ENCODE measurements at regions not wholly inside any gene's neighbourhood (a gene's known extent, or its start where the extent isn't known, plus 50 kb on each side); places are given as distances from the start of the nearest gene placed in this dataset.

DNA sequence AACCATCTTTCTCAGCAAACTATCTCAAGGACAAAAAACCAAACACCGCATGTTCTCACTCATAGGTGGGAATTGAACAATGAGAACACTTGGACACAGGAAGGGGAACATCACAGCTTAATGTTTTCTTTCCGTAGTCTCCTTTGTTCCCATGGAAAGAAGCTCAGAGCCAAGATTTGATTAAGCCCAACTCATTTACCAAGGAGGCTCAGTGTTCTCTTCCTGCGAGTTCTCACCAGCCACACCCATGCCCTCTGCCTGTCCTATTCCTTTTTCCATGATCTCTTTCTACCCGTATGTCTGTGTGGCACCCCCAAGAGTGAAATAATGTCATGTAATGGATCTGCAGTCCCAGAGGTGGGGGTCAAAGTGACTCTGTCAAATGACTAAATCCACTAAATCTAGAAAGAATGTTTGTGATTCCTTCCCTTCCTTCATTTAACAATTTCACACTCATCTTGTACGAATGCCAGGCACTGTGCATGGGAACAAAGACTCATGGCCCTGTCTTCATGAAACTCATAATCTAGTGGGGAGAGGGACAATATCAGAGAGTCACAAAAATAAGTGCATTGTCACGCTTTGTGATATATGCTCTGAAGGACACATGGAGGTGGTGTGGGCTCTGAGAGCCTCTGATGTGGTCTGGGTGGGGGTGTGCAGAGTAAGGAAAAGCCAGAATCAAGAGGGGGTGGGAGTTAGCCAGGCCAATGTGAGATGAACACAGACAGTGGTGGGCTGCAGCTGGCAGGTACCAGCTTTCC is 292.1 kb downstream of the CDC5L start:
- no peak overlapping the region for H3K4me2 ChIP-seq (ENCODE audit: low read length)
- no peak overlapping the region for H3K9ac ChIP-seq (ENCODE audit: low read length)
- no peak for TF ChIP-seq TAF1 (IDR thresholded peaks at IDR 0.05; ENCODE audit: low read depth)
- no peak for TF ChIP-seq SMC3 (conservative IDR thresholded peaks at IDR 0.05; ENCODE audit: poor library complexity)
- TF ChIP-seq, protein P1, sequence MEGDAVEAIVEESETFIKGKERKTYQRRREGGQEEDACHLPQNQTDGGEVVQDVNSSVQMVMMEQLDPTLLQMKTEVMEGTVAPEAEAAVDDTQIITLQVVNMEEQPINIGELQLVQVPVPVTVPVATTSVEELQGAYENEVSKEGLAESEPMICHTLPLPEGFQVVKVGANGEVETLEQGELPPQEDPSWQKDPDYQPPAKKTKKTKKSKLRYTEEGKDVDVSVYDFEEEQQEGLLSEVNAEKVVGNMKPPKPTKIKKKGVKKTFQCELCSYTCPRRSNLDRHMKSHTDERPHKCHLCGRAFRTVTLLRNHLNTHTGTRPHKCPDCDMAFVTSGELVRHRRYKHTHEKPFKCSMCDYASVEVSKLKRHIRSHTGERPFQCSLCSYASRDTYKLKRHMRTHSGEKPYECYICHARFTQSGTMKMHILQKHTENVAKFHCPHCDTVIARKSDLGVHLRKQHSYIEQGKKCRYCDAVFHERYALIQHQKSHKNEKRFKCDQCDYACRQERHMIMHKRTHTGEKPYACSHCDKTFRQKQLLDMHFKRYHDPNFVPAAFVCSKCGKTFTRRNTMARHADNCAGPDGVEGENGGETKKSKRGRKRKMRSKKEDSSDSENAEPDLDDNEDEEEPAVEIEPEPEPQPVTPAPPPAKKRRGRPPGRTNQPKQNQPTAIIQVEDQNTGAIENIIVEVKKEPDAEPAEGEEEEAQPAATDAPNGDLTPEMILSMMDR (IDR thresholded peaks at IDR 0.05; ENCODE audit: poor library complexity, severe bottlenecking) = no peak
- TF ChIP-seq EP300 (conservative IDR thresholded peaks at IDR 0.05; ENCODE audit: poor library complexity, severe bottlenecking) = no peak
- no peak for TF ChIP-seq EZH2 (IDR thresholded peaks at IDR 0.05; ENCODE audit: borderline replicate concordance, insufficient read depth, low read length, poor library complexity, severe bottlenecking)
- TF ChIP-seq, protein P2, sequence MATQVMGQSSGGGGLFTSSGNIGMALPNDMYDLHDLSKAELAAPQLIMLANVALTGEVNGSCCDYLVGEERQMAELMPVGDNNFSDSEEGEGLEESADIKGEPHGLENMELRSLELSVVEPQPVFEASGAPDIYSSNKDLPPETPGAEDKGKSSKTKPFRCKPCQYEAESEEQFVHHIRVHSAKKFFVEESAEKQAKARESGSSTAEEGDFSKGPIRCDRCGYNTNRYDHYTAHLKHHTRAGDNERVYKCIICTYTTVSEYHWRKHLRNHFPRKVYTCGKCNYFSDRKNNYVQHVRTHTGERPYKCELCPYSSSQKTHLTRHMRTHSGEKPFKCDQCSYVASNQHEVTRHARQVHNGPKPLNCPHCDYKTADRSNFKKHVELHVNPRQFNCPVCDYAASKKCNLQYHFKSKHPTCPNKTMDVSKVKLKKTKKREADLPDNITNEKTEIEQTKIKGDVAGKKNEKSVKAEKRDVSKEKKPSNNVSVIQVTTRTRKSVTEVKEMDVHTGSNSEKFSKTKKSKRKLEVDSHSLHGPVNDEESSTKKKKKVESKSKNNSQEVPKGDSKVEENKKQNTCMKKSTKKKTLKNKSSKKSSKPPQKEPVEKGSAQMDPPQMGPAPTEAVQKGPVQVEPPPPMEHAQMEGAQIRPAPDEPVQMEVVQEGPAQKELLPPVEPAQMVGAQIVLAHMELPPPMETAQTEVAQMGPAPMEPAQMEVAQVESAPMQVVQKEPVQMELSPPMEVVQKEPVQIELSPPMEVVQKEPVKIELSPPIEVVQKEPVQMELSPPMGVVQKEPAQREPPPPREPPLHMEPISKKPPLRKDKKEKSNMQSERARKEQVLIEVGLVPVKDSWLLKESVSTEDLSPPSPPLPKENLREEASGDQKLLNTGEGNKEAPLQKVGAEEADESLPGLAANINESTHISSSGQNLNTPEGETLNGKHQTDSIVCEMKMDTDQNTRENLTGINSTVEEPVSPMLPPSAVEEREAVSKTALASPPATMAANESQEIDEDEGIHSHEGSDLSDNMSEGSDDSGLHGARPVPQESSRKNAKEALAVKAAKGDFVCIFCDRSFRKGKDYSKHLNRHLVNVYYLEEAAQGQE (IDR thresholded peaks at IDR 0.05; ENCODE audit: borderline replicate concordance) = no peak
- no peak overlapping the region for H3K27ac ChIP-seq (ENCODE audit: low read length)
- H3K4me3 ChIP-seq (ENCODE audit: low read length) = no peak overlapping the region
- H3K36me3 ChIP-seq (ENCODE audit: insufficient read depth, low read length) = no peaks in the 10 kb centered on the region
- H3K9me2 ChIP-seq (ENCODE audit: insufficient read depth, low read length) = no peaks in the 10 kb centered on the region
- H3F3A ChIP-seq (ENCODE audit: insufficient read depth, low read length, poor library complexity, severe bottlenecking) = no peaks in the 10 kb centered on the region
- H2AFZ ChIP-seq (ENCODE audit: low read depth, low read length) = no peak overlapping the region
- H3K27me3 ChIP-seq (ENCODE audit: insufficient read depth, low read depth, low read length) = no peaks in the 10 kb centered on the region
- no peaks in the 10 kb centered on the region for H4K20me1 ChIP-seq (ENCODE audit: insufficient read depth)
- H3K9me3 ChIP-seq (ENCODE audit: low read length) = no peaks in the 10 kb centered on the region
- H3K79me2 ChIP-seq (replicated peaks; ENCODE audit: insufficient read depth, low read length) = no peaks in the 10 kb centered on the region

GRCh38 chr6:44680202-44680720 is 292.8 kb downstream of the CDC5L start:
- Histone ChIP-seq H4K20me1 (ENCODE audit: insufficient read depth) (no peaks in the 10 kb centered on the region), H3F3A (ENCODE audit: insufficient read depth, low read length, poor library complexity, severe bottlenecking) (no peaks in the 10 kb centered on the region), H3K9me2 (ENCODE audit: insufficient read depth, low read length) (no peaks in the 10 kb centered on the region), H3K4me2 (ENCODE audit: low read length) (no peak overlapping the region), H3K9ac (ENCODE audit: low read length) (no peak overlapping the region), H3K4me3 (ENCODE audit: low read length) (no peak overlapping the region), H2AFZ (ENCODE audit: low read depth, low read length) (no peak overlapping the region), H3K27me3 (ENCODE audit: insufficient read depth, low read depth, low read length) (no peaks in the 10 kb centered on the region), H3K79me2 (replicated peaks; ENCODE audit: insufficient read depth, low read length) (no peaks in the 10 kb centered on the region), H3K27ac (ENCODE audit: low read length) (no peak overlapping the region), H3K9me3 (ENCODE audit: low read length) (no peaks in the 10 kb centered on the region), H3K36me3 (ENCODE audit: insufficient read depth, low read length) (no peaks in the 10 kb centered on the region)
- TF ChIP-seq EP300 (conservative IDR thresholded peaks at IDR 0.05; ENCODE audit: poor library complexity, severe bottlenecking) (no peak), POLR2AphosphoS5 (IDR thresholded peaks at IDR 0.05) (no peak), SMC3 (conservative IDR thresholded peaks at IDR 0.05; ENCODE audit: poor library complexity) (no peak), TAF1 (IDR thresholded peaks at IDR 0.05; ENCODE audit: low read depth) (no peak), RAD21 (conservative IDR thresholded peaks at IDR 0.05) (no peak), EZH2 (IDR thresholded peaks at IDR 0.05; ENCODE audit: borderline replicate concordance, insufficient read depth, low read length, poor library complexity, severe bottlenecking) (no peak), MXI1 (conservative IDR thresholded peaks at IDR 0.05; ENCODE audit: poor library complexity, severe bottlenecking) (no peak)
- TF ChIP-seq, protein P2 (IDR thresholded peaks at IDR 0.05; ENCODE audit: borderline replicate concordance) = no peak
- TF ChIP-seq, protein P1 (IDR thresholded peaks at IDR 0.05; ENCODE audit: poor library complexity, severe bottlenecking) = no peak

Data from neural cell (in vitro differentiated cells).